HG03565 (cell line): ENCODE measurements at regions not wholly inside any gene's neighbourhood (a gene's known extent, or its start where the extent isn't known, plus 50 kb on each side); places are given as distances from the start of the nearest gene placed in this dataset.

Experiments
- ATAC-seq: cut with Tn5 transposase; IDR thresholded peaks from one replicate; pipeline ENCODE4 v1.9.1; 2021; ENCODE audit warnings: mild to moderate bottlenecking, moderate library complexity; ENCODE audit not compliant: unreplicated experiment

DNA sequence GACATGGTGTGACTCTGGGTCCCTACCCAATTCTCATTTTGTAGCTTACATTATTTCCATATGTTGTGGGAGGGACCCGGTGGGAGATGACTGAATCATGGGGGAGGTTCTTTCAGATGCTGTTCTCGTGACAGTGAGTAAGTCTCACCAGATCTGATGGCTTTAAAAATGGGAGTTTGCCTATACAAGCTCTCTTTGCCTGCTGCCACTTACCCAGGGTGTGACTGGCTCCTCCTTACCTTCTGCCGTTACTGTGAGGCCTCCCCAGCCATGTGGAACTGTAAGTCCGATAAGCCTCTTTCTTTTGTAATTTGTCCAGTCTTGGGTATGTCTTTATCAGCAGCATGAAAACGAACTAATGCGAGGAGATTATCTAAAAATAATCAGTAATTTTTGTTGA lies 1683.2 kb upstream of the SLC39A10 start:
- no peak for ATAC-seq

DNA sequence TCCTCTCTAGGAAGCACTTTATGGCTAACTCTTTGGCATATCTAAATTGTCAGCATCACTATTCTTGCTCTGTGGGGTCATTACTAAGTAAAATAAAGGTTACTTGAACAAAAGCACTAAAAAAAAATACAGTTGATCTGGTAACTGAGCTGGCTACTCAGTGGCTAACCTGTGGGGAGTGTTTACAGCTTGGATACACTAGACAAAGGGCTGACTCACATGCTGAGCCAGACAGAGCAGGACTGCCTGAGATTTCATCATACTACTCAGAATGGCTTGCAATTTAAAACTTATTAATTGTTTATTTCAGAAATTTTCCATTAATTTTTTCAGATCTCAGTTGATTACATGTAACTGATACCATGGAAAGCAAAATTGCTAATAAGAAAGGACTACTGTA lies 1690.4 kb upstream of the SLC39A10 start:
- ATAC-seq: no peak

DNA sequence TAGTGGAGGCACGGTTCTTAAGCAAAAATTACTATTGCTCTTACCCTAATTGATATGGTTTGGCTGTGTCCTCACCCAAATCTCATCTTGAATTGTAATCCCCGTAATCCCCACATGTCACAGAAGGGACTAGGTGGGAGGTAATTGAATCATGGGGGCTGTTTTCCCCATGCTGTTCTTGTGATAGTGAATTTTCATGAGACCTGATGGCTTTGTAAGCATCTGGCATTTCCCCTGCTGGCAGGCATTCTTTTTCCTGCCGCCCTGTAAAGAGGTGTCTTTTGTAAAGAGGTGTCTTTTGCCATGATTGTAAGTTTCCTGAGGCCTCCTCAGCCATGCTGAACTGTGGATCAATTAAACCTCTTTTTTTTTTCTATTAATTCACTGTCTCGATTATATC lies 1691.8 kb upstream of the SLC39A10 start:
- ATAC-seq: no peak

DNA sequence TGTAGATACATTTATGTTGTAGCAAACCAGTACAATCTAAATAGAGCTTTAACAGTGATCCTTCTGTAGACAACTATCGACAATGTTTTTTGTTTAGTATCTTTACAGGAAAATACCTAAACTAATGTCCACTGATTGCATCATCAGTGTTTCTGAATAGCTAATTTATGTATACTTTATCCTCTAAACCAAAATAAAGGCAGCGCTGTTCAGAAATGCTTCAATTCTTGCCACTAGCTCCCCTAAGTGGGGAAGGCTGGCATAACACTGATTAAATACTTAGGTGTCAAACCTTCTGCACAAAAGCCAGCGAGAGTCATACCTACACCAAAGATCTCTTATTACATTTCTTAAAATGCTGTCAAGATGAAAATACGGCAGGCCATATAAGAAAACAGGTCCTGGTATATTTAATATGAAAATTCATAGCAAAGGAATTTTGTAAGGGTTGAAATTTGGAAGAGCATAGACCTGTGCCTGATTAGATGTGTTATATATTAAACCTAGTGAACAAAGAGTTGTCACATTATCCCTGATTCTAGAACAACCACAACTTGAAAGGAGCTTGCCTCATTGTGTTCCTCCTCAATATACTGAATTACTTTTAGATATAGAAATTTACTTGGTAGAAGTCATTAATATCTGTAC lies 1693.4 kb upstream of the SLC39A10 start:
- ATAC-seq: peak; percentile 71

DNA sequence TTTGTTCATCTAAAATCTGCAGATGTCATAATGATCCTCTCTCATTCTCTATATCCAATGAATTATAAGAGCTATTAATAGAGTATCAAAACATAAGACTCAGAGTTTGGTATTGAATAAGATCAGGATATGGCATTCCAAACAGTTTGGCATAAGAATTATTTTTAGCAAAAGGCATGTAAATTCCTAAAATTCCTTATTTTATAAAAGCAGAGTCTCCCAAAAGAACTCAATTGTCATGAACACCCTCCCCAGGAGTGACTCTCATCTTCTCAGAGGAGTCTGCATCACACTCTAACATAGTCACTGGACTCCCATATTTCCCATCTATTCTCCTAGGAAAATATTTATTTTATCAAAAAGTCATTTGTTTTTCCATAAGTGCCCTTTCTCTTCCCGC lies 1710.2 kb upstream of the SLC39A10 start:
- no peak for ATAC-seq

DNA sequence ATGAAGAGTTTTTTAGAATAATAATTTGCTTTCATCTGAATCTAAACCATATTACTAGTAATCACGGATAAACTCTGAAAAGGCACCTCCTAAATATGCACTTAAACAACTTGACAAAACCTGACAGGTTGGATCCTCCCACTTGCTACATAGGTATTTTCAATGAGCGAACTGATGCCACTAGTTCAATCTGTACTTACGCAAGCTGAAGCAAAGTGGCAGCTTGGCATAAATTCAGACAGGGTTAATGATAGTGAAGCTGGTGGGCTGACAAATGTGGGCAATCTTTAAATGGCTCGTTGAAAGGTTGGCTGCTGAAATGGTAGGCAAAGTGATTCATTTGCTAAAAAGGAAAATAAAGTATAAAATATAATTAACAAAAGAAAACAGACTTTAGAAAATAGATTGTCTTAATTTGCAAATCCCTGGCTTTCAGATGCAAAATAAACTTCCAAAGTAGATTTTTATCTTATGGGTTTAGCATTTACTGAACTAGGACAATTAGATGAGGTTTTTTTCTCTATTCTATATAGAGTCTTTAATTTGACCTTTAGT lies 1713.5 kb upstream of the SLC39A10 start:
- ATAC-seq: no peak

DNA sequence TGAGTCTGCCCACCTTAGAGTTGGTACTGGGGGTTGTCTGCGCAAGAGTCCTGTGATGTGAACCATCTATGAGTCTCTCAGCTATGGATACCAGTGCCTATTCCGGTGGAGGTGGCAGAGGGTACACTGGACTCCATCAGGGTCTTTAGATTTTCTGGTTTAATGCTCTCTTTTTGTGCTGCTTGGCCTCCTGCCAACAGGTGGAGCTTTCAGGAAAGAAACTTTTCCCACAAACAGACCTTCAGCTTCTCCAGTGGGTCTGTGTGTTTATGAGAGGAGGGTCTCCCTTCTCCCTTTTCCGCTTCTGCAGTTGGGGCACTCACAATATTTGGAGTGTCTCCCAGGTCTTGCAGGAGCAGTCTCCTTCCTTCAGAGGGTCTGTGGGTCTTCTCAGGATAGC lies 1721.9 kb upstream of the SLC39A10 start:
- ATAC-seq: no peak

DNA sequence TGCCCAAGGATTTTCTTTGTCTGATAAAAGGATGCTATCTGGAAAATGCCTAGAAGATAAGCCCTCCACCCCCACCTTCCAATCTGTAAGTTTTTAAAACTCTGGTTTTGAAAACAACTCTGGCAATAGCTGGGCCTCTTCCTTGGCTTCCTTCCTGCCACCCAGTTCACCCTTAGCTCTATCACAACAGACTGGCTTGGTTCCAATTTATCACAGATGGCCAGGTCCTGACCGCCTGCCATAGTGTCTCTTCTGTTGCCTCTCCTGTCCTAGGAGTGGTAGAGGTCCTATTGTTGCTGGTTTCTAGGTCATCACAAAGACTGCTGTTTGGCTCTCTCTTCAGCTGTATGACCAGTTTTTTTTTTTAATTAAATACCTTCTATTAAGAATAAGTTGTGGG lies 1727.9 kb upstream of the SLC39A10 start:
- ATAC-seq: no peak

DNA sequence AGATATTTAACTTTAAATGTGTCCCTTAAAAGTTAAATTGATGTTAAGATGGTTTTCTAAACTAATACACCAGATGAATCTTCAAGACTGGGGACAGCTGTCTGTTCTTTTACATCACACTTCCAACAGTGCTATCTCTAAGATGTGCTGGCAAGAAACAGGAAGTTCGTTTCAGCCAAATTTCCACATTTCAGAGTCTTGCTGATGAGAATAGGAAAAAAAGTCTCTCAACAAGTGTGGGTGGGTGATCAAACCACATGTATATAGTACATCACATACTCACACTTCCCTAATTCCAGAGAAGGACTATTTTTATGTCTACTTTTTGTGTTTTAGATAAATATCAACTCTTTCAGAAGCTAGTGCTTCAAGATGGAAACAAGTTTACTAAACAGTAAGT lies 1712.8 kb upstream of the TMEFF2 start:
- no peak for ATAC-seq

DNA sequence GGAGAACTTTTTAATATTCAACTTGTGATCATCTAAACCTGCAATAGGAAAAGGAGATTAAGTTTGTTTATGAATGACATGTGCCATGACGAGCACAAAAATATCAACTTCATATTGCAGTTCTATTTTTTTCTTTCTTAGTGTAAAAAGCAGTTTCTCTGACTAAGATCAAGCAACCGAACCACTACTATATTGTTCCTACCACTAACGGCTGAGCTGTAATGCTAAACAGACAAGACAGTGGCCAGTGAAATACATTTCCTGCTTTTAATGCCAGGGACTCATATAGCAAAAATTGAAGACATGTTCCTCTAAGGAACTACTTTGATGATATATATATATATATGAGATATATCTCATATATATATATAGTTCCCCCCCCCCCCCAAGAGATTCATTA lies 1705.6 kb upstream of the TMEFF2 start:
- ATAC-seq: no peak

DNA sequence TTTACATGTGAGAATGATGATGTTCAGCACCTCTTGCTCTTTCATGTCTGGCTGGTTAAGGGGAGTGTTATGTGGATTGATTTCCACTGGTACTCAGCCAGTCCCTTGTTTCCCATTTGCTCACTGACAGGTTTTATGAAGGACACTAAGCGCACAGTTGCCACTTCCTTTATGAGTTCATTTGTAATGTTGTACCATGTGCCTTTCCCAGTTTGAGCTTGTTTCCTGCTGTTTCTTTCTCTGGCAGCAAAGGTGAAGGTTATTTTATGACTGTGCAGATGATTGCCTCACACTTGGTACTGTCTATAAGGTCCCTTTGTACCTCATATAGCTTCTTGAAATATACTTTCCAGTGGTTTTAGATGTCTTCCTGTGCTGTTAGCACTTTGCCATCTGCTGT lies 1700.5 kb upstream of the TMEFF2 start:
- no peak for ATAC-seq

DNA sequence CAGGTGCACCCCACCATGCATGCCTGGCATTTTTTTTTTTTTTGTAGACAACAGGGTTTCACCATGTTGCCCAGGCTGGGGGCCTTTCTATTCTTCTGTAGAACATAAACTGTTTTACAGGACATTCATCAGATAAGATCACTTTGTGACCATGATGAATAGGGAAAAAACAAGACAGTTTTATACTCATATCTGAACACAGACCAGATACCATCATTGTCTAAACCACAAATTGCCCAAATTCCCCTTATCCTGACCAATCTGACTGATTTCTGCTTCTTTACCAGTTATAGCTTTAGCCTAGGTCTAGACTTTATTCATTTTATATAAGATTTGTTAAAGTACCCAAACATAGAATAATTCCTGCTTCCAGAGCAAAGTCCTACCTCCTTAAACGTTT lies 1699.3 kb upstream of the TMEFF2 start:
- ATAC-seq: peak; percentile 33

DNA sequence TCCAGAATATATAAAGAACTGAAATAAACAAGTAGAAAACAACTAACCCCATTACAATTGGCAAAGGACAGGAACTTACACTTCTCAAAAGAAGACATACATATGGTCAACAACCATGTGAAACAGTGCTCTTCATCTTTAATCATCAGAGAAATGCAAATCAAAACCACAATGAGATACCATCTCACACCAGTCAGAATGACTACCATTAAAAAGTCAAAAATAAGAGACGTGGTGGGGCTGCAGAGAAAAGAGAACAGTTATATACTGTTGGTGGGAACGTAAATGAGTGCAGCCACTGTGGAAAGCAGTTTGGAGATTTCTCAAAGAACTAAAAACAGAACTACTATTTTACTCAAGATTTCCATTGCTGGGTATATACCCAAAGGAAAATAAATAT lies 1696.3 kb upstream of the TMEFF2 start:
- peak; percentile 59 for ATAC-seq

DNA sequence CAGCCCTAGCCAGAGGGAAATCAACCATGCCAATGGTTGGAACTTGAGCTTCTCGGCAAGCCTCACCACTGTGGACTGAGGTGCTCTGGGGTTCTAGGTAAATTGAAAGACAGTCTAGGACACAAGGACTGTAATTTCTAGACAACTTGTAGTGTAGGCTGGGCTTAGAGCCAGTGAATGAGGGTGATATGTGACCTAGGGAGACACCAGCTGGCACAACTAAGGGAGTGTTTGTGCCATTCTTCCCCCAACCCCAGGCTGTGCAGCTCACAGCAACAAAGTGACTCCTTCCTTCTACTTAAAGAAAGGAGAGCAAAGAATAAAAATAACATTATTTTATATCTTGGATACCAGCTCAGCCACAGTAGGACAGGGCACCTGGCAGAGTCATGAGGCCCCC lies 1690.7 kb upstream of the TMEFF2 start:
- ATAC-seq: no peak

DNA sequence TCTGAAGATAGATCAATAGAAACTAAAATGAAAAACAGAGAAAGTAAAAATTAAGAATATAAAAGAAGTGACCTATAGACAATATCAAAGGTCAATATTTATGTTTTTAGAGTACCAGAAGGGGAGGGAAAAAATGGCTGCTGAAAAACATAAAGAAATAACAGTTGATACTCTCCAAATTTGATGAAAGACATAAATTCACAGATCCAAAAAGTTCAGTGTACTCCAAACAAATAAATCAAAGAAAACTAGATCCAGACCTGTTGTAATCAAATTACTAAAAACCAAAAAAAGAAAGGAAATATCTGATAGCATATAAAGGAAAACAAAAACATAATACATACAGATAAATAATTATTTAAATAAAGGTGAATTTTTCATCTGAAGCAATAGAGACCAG lies 1689.1 kb upstream of the TMEFF2 start:
- ATAC-seq: no peak

DNA sequence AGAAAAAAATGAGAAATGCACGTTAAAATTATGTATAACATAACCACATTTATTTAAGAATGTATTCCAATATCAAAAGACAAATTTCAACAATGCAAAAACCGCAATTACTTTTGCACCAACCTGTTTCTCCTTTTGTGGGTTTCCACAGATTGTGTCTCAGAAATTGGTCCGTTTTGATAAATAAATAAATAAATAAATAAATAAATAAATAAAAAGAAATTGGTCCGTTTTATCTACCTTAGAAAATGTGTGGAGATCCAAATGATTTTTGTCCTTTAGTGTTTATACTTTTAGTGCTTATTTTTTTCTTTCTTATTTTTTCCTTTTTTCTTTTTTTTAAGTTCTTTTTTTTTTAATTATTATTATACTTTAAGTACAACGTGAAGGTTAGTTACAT lies 1682.2 kb upstream of the TMEFF2 start:
- ATAC-seq: no peak

DNA sequence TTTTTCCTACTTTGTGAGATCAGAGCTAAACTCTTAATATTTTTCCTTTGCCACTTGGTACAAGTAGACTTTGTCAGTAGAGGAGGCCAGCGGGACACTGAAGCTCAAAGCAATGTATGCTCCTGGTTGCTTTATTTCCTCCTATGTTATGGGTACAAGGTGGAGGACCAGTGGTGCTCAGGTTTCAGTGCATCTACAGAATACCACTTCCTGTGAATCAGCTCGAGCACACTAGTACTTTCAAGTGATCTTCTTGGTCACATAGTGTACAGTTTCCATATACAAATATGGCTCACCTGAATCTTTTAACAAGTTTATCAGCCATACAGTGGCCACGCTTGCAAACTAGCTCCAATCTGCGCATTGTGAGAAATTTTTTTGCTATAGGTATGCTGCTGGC lies 1674.8 kb upstream of the TMEFF2 start:
- ATAC-seq: no peak

DNA sequence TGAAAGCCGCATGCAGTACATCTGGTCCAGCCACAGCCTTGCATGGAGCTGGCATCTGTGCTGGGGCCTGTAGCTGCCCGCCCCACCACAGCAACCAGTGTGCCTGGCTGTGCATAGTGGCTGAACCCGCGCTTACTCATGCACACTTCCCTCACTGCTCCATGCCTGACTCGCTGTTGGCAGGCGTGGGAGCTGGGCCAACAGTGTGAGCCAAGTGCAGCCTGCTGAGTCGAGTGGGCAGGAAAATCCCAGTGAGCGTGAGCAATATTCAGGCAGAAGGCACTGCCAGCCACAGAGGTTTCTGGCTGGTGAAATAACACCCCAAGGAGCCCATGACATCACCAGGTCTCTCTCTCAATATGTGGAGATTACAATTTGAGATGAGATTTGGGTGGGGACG lies 1674.1 kb upstream of the TMEFF2 start:
- no peak for ATAC-seq

DNA sequence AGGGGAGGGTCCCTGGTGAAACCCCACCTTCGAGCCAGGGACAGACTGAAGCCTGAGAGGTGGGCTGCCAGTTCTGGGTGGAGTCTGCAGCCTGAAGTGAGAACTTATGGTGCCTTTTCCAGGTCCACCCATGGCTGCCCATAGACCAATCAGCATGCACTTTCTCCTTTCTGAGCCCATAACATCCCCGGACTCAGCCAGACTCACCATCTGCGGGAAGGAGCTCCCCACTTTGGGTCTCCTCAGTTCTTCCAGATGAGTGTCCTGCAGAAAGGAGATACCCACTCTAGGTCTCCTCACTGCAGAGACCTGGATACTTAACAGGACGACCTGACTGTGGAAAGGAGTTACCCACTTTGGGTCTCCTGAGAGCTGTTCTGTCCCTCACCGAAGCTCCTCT lies 1673.4 kb upstream of the TMEFF2 start:
- ATAC-seq: no peak

DNA sequence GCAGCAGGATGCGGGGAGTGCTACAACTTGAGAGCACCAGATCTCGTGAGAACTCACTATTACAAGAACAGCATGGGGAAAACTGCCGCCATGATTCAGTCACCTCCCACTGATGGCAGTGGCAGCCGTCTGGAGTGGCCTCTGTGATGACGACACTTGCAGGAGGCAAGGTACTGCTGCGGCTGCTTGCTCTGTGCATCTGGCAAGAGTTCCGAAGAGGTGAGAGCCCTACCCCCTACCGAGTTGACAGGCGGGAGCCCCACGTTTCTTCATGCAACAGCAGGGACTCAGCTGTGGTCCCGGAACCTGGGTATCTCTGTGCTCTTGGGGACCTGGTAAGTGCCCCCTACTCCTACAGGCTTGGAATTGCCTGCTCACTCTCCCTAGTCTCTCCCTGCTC lies 1672.7 kb upstream of the TMEFF2 start:
- ATAC-seq: no peak

DNA sequence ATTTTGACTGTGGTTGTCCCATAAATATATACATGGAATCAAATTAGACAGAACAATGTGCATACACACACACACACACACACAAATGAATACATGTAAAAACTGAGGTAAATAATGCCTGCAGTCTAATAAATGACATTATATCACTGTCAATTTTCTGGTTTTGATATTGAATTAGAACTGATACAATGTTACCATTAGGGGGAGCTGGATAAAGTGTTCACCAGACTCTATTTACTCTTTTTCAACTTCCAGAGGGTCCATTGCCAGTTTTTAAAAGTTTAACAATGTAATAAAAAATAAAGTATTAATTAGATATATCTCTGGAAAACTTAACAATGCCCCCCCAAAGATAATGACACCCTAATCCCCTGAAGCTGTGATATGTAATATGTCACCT lies 1666.8 kb upstream of the TMEFF2 start:
- ATAC-seq: no peak

DNA sequence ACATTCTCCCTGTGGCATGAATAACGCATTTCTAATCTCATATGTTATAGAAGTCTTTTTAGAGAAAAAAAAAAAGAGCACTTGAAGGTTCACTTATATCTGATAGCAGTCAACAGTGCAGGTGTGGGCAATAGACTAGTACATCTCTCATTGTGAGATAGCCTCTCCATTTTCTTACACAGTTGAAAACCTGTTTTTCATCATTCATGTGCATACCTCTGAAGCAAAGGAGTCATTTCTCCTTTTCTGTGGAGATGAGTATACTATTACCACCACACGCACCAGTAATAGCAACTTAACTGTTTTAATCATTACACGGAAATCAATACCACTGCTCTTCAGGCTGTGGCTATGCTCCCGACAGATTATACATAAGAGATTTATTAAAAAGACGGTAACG lies 1653.3 kb upstream of the TMEFF2 start:
- ATAC-seq: no peak

DNA sequence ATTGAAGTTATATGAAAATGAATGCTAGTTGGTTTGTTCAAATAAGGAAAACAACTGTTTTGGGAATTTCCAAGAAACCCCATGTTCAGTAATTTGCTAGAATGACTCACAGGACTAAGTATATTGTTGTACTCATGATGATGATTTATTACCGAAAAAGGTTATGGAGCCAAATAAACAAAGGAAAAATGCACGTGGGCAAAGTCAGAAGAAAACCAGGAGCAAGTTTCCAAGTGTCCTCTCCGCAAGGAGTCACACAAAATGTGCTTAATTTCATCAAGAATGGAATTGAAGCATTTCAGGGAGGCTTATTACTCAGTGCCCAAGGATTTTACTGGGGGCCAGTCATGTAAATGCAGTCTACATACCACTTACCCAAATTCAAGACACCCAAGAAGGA lies 1652.4 kb upstream of the TMEFF2 start:
- no peak for ATAC-seq
